Breast epithelium (tissue), 4 donors: ENCODE measurements at regions not wholly inside any gene's neighbourhood (a gene's known extent, or its start where the extent isn't known, plus 50 kb on each side); places are given as distances from the start of the nearest gene placed in this dataset.

Experiments used
- DNase-seq, 2 donors: peaks; one replicate each; pipeline ENCODE4 v3.0.0-alpha.2; 2019; ENCODE audit warnings: low spot score in 2 of 2
- H3K27ac ChIP-seq, 2 donors: fragments of 200-600 bp; sonication (generic) in 1 of 2; one replicate each; pipeline ENCODE4 v1.5.1; 2016 to 2019; ENCODE audit warnings: mild to moderate bottlenecking in 1 of 2
- H3K27me3 ChIP-seq, 2 donors: fragments of 200-600 bp; sonication (generic) in 1 of 2; one replicate each; pipeline versions ENCODE4 v1.5.1 to v1.6.0; 2017 to 2019; ENCODE audit warnings: control low read depth in 1 of 2, mild to moderate bottlenecking in 1 of 2
- H3K36me3 ChIP-seq: fragments of 200-600 bp; one replicate; pipeline ENCODE4 v1.5.1; 2019
- H3K4me1 ChIP-seq, 2 donors: fragments of 200-600 bp; sonication (generic); one replicate each; pipeline ENCODE4 v1.5.1; 2016 to 2019; ENCODE audit warnings: control low read depth in 1 of 2
- H3K4me3 ChIP-seq, 3 donors: fragments of 200-600 bp; sonication (generic); 1 replicate in 2 of 3; 2 replicates in 1 of 3; pipeline ENCODE4 v1.5.1; 2016 to 2019; ENCODE audit warnings: mild to moderate bottlenecking in 3 of 3, moderate library complexity in 2 of 3
- H3K9me3 ChIP-seq, 2 donors: fragments of 200-600 bp; sonication (generic) in 1 of 2; one replicate each; pipeline ENCODE4 v1.5.1; 2016 to 2019; ENCODE audit warnings: control low read depth in 1 of 2
- CTCF ChIP-seq, 3 donors: fragments of 450-650 bp; IDR thresholded peaks; one replicate each; pipeline ENCODE4 v1.5.1; 2016 to 2017; ENCODE audit warnings: antibody characterized with exemption in 3 of 3, mild to moderate bottlenecking in 3 of 3, moderate library complexity in 3 of 3
- POLR2A ChIP-seq: fragments of 450-650 bp; IDR thresholded peaks from one replicate; pipeline ENCODE4 v1.6.1; 2016; ENCODE audit warnings: antibody characterized with exemption, mild to moderate bottlenecking, moderate library complexity
- POLR2AphosphoS5 ChIP-seq, 3 donors: sonication (generic); formaldehyde crosslinking; IDR thresholded peaks; one replicate each; pipeline ENCODE4 v1.6.1; 2017; ENCODE audit warnings: antibody characterized with exemption in 3 of 3
- intact Hi-C: fragments of 100-400 bp; cut with DNase I; formaldehyde crosslinking; loops from one replicate; pipeline ENCODE4 v1.15.1; 2023; ENCODE audit warnings: low total_unique reads

- no peaks in the 10 kb centered on the region for H3K9me3 ChIP-seq
- DNase-seq, result no peak
- intact Hi-C loops, result no loop called here
- H3K27ac ChIP-seq, result no peak overlapping the region
- H3K27me3 ChIP-seq, result no peaks in the 10 kb centered on the region
- H3K36me3 ChIP-seq, result no peaks in the 10 kb centered on the region
- H3K4me3 ChIP-seq, result no peak overlapping the region
- no peak for TF ChIP-seq CTCF (IDR thresholded peaks at IDR 0.05)
- TF ChIP-seq POLR2AphosphoS5 (IDR thresholded peaks at IDR 0.05), result no peak
- no peak for TF ChIP-seq POLR2A
- H3K4me1 ChIP-seq, result no peaks in the 10 kb centered on the region
Observed at GRCh38 chr6:139628270-139628669, 253.8 kb upstream of the CITED2 start.

GRCh38 chr6:139627091-139627490 lies 252.6 kb upstream of the CITED2 start:
- Histone ChIP-seq H3K27ac (no peak overlapping the region), H3K9me3 (no peaks in the 10 kb centered on the region), H3K27me3 (no peaks in the 10 kb centered on the region), H3K4me3 (no peak overlapping the region), H3K36me3 (no peaks in the 10 kb centered on the region), H3K4me1 (no peaks in the 10 kb centered on the region)
- DNase-seq, result no peak
- intact Hi-C loops, result no loop called here
- TF ChIP-seq POLR2A, result no peak
- TF ChIP-seq POLR2AphosphoS5 (IDR thresholded peaks at IDR 0.05), result no peak
- TF ChIP-seq CTCF (IDR thresholded peaks at IDR 0.05), result no peak

- H3K4me1 ChIP-seq, result no peaks in the 10 kb centered on the region
- no peak overlapping the region for H3K4me3 ChIP-seq
- no peaks in the 10 kb centered on the region for H3K9me3 ChIP-seq
- intact Hi-C loops, result no loop called here
- H3K36me3 ChIP-seq, result no peaks in the 10 kb centered on the region
- H3K27ac ChIP-seq, result no peak overlapping the region
- no peak for TF ChIP-seq POLR2AphosphoS5 (IDR thresholded peaks at IDR 0.05)
- TF ChIP-seq CTCF (IDR thresholded peaks at IDR 0.05), result no peak
- TF ChIP-seq POLR2A, result no peak
- H3K27me3 ChIP-seq, result no peaks in the 10 kb centered on the region
- no peak for DNase-seq
Observed at GRCh38 chr6:139625998-139626975, 251.8 kb upstream of the CITED2 start.

GRCh38 chr6:139625081-139625939 lies 250.9 kb upstream of the CITED2 start:
- DNase-seq, result no peak
- no peaks in the 10 kb centered on the region for H3K9me3 ChIP-seq
- intact Hi-C loops, result no loop called here
- no peak overlapping the region for H3K27ac ChIP-seq
- no peak overlapping the region for H3K4me3 ChIP-seq
- no peaks in the 10 kb centered on the region for H3K4me1 ChIP-seq
- TF ChIP-seq CTCF (IDR thresholded peaks at IDR 0.05) (no peak), POLR2AphosphoS5 (IDR thresholded peaks at IDR 0.05) (no peak), POLR2A (no peak)
- H3K36me3 ChIP-seq, result no peaks in the 10 kb centered on the region
- no peaks in the 10 kb centered on the region for H3K27me3 ChIP-seq

- TF ChIP-seq CTCF (IDR thresholded peaks at IDR 0.05) (no peak), POLR2AphosphoS5 (IDR thresholded peaks at IDR 0.05) (no peak), POLR2A (no peak)
- Histone ChIP-seq H3K27ac (no peak overlapping the region), H3K9me3 (no peaks in the 10 kb centered on the region), H3K36me3 (no peaks in the 10 kb centered on the region), H3K4me1 (no peaks in the 10 kb centered on the region), H3K4me3 (no peak overlapping the region), H3K27me3 (no peaks in the 10 kb centered on the region)
- intact Hi-C loops, result no loop called here
- no peak for DNase-seq
Observed at GRCh38 chr6:139623372-139623771, 248.9 kb upstream of the CITED2 start.
